Mesodermal cell (in vitro differentiated cells): ENCODE measurements at regions not wholly inside any gene's neighbourhood (a gene's known extent, or its start where the extent isn't known, plus 50 kb on each side); places are given as distances from the start of the nearest gene placed in this dataset.

Source experiments
- H3K27ac ChIP-seq: 2 replicates; pipeline ENCODE4 v1.7.0; 2013; ENCODE audit warnings: mild to moderate bottlenecking, low read depth, low read length, moderate library complexity; ENCODE audit not compliant: severe bottlenecking
- H3K36me3 ChIP-seq: 2 replicates; pipeline ENCODE4 v1.7.1; 2013; ENCODE audit warnings: mild to moderate bottlenecking, low read length, moderate library complexity; ENCODE audit not compliant: control insufficient read depth, insufficient read depth
- H3K4me1 ChIP-seq: one replicate; pipeline ENCODE4 v1.7.1; 2013; ENCODE audit warnings: mild to moderate bottlenecking, low read length; ENCODE audit not compliant: insufficient read depth, control insufficient read depth, poor library complexity, severe bottlenecking
- H3K4me3 ChIP-seq: 2 replicates; pipeline ENCODE4 v1.7.0; 2013; ENCODE audit warnings: low read length, control low read depth, mild to moderate bottlenecking; ENCODE audit not compliant: insufficient read depth, poor library complexity, severe bottlenecking; ENCODE audit errors: extremely low read depth
- H3K9me3 ChIP-seq: 2 replicates; pipeline ENCODE4 v1.7.1; 2013; ENCODE audit warnings: mild to moderate bottlenecking, low read length, moderate library complexity; ENCODE audit not compliant: control insufficient read depth
- WGBS, 2 experiments: methylation state at CpG; one replicate each; pipeline ENCODE4 v1.1.5; 2013; ENCODE audit warnings: missing lambda C conversion rate in 2 of 2; ENCODE audit not compliant: insufficient coverage in 2 of 2; 5-methylcytosine and 5-hydroxymethylcytosine counted together

- peaks cover 5% of the 10 kb centered on the region for H3K36me3 ChIP-seq
- no peaks in the 10 kb centered on the region for H3K9me3 ChIP-seq
- H3K4me1 ChIP-seq = peaks cover 20% of the 10 kb centered on the region
- H3K27ac ChIP-seq = peak overlapping the region; percentile 42
- WGBS, 2 experiments = 0 to 4% methylated on average over 3 to 4 of the region's 10 CpGs
- H3K4me3 ChIP-seq = peak overlapping the region; percentile 52
Observed at GRCh38 chr1:149849111-149849946, 50.0 kb upstream of the BOLA1 start.
